HL-60/S4 (cell line): ENCODE measurements at regions not wholly inside any gene's neighbourhood (a gene's known extent, or its start where the extent isn't known, plus 50 kb on each side); places are given as distances from the start of the nearest gene placed in this dataset.

Experiments used
- in situ Hi-C: fragments of 300-500 bp; cut with MboI; formaldehyde crosslinking; loops from 2 replicates; pipeline ENCODE4 v1.14.3; 2022; ENCODE audit warnings: low sequenced_read_pairs

GRCh38 chr10:62652114-62652513 lies 152.4 kb upstream of the ADO start:
- in situ Hi-C loops: no loop called here

- in situ Hi-C loops: no loop called here
Observed at GRCh38 chr10:62652564-62652963, 152.0 kb upstream of the ADO start.

GRCh38 chr10:62653254-62653653 lies 151.3 kb upstream of the ADO start:
- in situ Hi-C loops: no loop called here

GRCh38 chr10:62654966-62655336 lies 149.6 kb upstream of the ADO start:
- in situ Hi-C loops: no loop called here

- in situ Hi-C loops: no loop called here
Observed at GRCh38 chr10:62655337-62655994, 149.1 kb upstream of the ADO start.

GRCh38 chr10:62657244-62657835 lies 147.2 kb upstream of the ADO start:
- in situ Hi-C loops: no loop called here

- in situ Hi-C loops: no loop called here
Observed at GRCh38 chr10:62658516-62658915, 146.0 kb upstream of the ADO start.

DNA sequence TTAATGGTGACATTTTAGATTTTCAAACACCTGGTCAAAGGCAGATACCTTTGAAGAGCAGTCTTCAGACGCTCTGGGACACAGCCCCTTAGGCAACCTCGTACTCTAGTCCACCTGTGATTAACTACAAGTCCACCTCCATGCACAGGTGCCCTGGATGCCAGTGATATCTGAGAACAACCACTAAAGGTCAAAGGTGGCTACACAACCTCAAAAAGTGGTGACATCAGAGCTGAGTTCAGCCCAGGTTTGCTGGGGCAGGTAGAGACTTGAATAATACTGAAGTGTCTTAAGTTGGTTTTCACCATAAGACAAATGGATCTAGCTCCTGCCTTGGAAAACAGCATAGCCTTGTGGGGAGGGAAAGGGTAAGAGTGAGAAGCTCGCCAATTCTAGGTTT lies 143.4 kb upstream of the ADO start:
- in situ Hi-C loops: no loop called here

- in situ Hi-C loops: no loop called here
Observed at GRCh38 chr10:62662486-62662885, 142.0 kb upstream of the ADO start.

DNA sequence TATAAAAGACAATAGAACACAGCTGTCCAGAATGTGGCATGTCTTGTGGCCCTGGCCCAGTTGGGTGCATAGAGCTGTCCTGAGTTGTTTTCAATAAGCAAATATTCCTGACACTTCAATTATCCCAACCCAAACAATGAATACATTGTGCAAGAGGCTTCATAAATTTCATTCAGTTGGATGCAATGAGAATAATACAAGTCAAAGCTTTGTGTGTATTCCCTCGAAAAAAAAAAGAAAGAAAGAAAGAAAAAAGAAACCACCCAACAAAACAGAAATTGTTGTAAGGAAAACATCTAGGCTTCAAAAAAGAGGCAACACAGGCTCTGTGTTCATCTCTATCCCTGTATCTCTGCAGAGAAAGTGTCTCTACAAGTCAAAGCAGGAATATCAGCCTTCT lies 138.7 kb upstream of the ADO start:
- in situ Hi-C loops: no loop called here

- in situ Hi-C loops: no loop called here
Observed at GRCh38 chr10:62666275-62666674, 138.2 kb upstream of the ADO start.

DNA sequence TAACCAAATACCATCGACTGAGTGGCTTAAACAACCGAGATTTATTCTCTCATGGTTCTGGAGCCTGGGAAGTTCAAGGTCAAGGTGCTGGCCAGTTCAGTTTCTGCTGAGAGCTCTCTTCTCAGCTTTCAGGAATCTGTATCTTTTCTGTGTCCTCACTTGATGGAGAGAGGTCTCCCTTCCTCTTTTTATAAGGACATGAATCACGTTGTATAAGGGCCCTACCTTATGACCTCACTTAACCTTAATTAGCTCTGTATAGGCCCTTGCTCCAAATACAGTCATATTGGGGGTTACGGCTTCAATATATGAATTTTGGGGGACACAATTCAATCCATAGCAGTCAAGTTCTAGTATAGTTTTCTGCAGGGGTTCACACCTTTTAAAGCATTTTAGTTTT lies 135.2 kb upstream of the ADO start:
- in situ Hi-C loops: no loop called here

DNA sequence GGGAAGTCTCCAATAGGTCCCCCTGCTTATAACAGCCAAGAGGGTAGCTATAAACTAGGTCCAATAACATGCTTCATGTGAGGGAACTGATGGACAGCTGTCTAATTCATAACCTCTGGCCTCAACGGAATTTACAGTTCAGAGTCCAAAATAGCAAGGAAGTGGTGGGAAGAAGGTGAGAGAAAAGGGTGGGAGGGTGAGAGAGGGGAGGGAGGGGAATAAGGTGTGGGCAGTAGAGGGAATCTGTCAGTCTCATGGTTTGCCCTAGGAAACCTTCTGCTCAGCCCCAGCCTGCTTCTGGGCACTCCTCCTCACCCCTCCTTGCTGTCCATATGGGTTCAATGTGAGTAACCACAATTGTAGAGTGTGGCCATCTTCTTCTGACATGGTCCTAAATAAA lies 133.4 kb upstream of the ADO start:
- in situ Hi-C loops: no loop called here

DNA sequence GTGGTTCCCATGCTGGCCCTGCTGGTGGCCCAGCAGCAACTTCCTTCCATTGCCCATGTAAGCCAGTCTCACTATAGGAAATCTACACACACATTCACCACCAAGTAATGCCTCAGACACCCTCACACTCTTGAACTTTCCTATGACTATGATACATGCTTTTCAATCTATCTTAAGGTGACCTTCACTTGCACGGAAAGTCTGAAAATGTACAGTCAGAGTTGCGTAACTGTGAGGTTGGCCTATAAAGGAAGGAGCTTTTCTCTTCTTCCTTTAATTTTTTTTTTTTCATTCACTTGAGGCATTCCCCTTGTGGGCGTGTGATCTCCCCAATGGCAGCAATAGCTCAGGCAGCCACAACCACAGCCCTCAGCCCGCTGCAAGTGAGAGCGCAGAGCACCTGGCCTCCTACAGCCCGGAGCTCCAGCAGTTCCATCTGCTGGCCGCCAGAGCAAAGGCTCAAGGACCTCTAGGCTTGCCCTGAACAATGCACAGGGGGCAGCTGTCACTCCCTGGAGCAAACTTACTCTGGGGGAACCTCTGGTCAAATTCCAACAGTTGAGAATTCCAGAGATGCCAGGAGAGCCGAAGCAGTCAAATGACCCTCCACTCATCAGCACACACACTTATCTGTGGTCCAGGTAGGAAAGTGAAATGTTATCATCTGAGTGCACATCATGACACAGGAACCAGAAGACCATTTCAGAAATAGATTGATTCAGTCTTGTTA lies 123.1 kb upstream of the ADO start:
- in situ Hi-C loops: no loop called here

- in situ Hi-C loops: no loop called here
Observed at GRCh38 chr10:62684911-62685310, 119.6 kb upstream of the ADO start.

- in situ Hi-C loops: no loop called here
Observed at GRCh38 chr10:62687230-62687748, 117.2 kb upstream of the ADO start.

DNA sequence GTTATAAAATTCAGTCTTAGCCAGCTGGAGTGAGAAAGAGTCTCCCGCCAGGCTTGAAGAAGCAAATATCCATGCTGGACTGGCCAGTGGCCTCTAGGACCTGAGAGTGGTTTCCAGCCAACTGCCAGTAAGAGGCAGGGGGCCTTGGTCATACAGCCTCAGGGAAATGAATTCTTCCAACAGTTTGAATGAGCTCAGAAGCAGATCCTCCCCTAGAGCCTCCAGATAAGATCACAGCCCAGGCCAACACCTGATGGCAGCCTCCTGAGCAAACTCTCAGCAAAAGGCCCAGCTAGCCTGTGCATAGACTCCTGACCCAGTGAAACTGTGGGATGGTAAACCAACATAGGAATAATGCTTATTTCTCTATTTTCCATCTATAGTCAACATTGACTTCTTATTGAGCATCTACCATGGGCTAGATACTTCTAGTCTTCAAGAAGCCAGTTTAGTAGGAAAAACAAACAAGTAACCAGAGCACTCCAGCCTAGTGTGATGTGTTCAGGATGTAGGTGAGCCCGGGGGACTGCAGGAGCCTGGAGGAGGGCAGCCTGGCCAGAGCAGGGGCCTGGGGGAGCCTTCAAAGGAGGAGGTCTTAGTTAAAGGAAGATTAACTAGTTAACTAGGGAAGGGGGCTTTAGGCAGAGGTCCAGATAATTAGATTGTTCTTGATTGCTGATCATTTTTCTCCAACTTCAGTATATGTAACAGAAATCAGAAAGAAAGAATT lies 115.4 kb upstream of the ADO start:
- in situ Hi-C loops: no loop called here

DNA sequence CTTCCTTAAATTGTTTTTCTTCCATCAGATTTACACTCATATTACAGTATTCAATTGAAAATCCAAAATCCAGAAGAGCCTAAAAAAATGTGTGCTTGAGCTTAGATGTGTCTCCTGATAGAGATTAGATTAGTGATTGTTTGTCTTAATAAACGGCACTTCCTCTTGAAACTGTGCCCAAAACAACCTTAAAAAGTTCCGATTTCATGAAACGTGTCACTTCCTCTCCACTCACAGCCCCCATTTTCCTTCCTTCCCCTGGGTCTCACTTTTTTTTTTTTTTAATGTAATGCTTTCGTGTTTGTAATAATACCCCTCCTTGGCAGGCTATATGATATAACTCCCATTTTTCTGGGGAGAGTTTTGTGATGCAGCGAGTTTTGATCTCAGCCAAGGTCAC lies 114.8 kb upstream of the ADO start:
- in situ Hi-C loops: no loop called here

GRCh38 chr10:62690703-62691102 lies 113.8 kb upstream of the ADO start:
- in situ Hi-C loops: no loop called here

DNA sequence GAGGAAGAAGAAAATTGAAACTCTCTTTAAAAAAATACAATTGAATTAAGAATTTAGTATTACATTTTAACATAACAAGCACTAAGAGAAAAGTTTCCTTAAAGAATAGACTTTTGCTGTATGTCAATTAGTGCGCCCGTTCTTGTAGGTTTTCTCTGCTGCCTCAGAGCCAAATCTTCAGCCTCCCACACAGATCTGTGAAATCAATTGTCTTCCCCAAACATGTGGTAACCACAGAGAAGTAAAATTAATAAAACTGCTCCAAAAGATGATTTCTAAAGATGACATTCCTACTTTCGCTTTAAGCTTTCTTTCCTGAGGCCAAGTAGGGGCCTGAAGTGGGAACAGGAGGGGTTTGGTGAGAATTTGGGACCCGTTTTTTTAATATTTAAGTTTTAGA lies 113.2 kb upstream of the ADO start:
- in situ Hi-C loops: no loop called here

DNA sequence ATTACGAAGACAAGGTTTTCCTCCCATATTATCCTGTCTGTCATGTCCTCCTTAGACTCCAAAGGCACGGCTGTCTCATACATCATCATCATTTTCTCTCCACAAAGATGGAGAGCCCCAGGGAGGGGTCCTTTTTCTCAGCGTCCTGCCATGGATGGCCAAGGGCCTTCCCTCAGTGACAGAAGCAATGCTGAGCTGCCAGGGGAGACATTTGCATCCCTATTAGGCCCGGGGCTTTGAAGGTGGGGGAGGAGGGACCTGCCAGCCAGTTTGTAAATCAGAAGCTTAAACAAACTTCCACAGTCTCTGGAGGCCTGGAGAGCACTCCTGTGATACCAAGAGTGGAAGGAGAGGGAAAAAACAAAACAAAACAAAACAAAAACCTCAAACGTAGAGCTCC lies 112.4 kb upstream of the ADO start:
- in situ Hi-C loops: no loop called here

GRCh38 chr10:62693306-62693705 lies 111.2 kb upstream of the ADO start:
- in situ Hi-C loops: no loop called here
